Fibroblast of lung (primary cell): ENCODE measurements at regions not wholly inside any gene's neighbourhood (a gene's known extent, or its start where the extent isn't known, plus 50 kb on each side); places are given as distances from the start of the nearest gene placed in this dataset.

Source experiments
- DNase-seq, 2 donors: peaks; one replicate each; pipeline versions ENCODE4 v3.0.0 to v3.0.0-alpha.2; 2010; ENCODE audit warnings: low read depth in 2 of 2
- H2AFZ ChIP-seq: 2 replicates; pipeline ENCODE4 v1.5.1; 2012; ENCODE audit warnings: low read length, control low read depth, inconsistent platforms
- H3K27ac ChIP-seq: 2 replicates; pipeline ENCODE4 v1.5.1; 2011; ENCODE audit warnings: low read length, control low read depth; ENCODE audit not compliant: insufficient read depth
- H3K27me3 ChIP-seq: 2 replicates; pipeline ENCODE4 v1.5.1; 2011; ENCODE audit warnings: mild to moderate bottlenecking, low read length; ENCODE audit not compliant: control insufficient read depth, insufficient read depth
- H3K36me3 ChIP-seq: 2 replicates; pipeline ENCODE4 v1.5.1; 2011; ENCODE audit warnings: low read length; ENCODE audit not compliant: control insufficient read depth, insufficient read depth
- H3K4me1 ChIP-seq: 2 replicates; pipeline ENCODE4 v1.5.1; 2011; ENCODE audit warnings: low read length; ENCODE audit not compliant: control insufficient read depth, insufficient read depth; ENCODE audit errors: extremely low read depth
- H3K4me2 ChIP-seq: 2 replicates; pipeline ENCODE4 v1.5.1; 2011; ENCODE audit warnings: low read length, control low read depth; ENCODE audit not compliant: insufficient read depth; ENCODE audit errors: extremely low read depth
- H3K4me3 ChIP-seq, 4 experiments: fragments of 200-600 bp in 1 of 4; sonication (generic) in 1 of 4; replicated peaks in 1 of 4; 2 replicates each; pipeline ENCODE4 v1.5.1; 2011 to 2016; ENCODE audit warnings: low read length in 4 of 4, low read depth in 3 of 4, mild to moderate bottlenecking in 3 of 4, control low read depth in 2 of 4, inconsistent platforms in 1 of 4, mixed read lengths in 1 of 4; ENCODE audit not compliant: insufficient read depth in 1 of 4; ENCODE audit errors: control extremely low read depth in 1 of 4
- H3K79me2 ChIP-seq: 2 replicates; pipeline ENCODE4 v1.5.1; 2012; ENCODE audit warnings: mild to moderate bottlenecking, low read length, inconsistent platforms; ENCODE audit not compliant: control insufficient read depth, insufficient read depth
- H3K9ac ChIP-seq: 2 replicates; pipeline ENCODE4 v1.5.1; 2011; ENCODE audit warnings: mild to moderate bottlenecking, low read length, control low read depth; ENCODE audit not compliant: insufficient read depth
- H3K9me3 ChIP-seq: 2 replicates; pipeline ENCODE4 v1.5.1; 2012; ENCODE audit warnings: low read depth, low read length; ENCODE audit not compliant: control insufficient read depth, insufficient read depth
- H4K20me1 ChIP-seq: 2 replicates; pipeline ENCODE4 v1.5.1; 2011; ENCODE audit warnings: low read length; ENCODE audit not compliant: control insufficient read depth, insufficient read depth; ENCODE audit errors: extremely low read depth
- CTCF ChIP-seq, 2 donors: IDR thresholded peaks in 1 of 2; conservative IDR thresholded peaks in 1 of 2; 1 replicate in 1 of 2; 2 replicates in 1 of 2; pipeline ENCODE4 v1.5.1; 2011 to 2012; ENCODE audit warnings: low read length in 2 of 2, control low read depth in 1 of 2, inconsistent platforms in 1 of 2, low read depth in 1 of 2, mild to moderate bottlenecking in 1 of 2
- EZH2 ChIP-seq: IDR thresholded peaks from 2 replicates; pipeline ENCODE4 v1.5.1; 2012; ENCODE audit warnings: low read length, control low read depth, mild to moderate bottlenecking; ENCODE audit errors: missing control alignments

GRCh38 chr10:2005546-2005945 is 268.2 kb upstream of the ADARB2 start:
- no peaks in the 10 kb centered on the region for H3K27me3 ChIP-seq
- H3K9me3 ChIP-seq, result no peaks in the 10 kb centered on the region
- no peak overlapping the region for H3K9ac ChIP-seq
- H4K20me1 ChIP-seq, result no peaks in the 10 kb centered on the region
- no peaks in the 10 kb centered on the region for H3K4me1 ChIP-seq
- H3K27ac ChIP-seq, result no peak overlapping the region
- H2AFZ ChIP-seq, result no peak overlapping the region
- TF ChIP-seq CTCF (conservative IDR thresholded peaks at IDR 0.05 in 1 of 2, IDR thresholded peaks at IDR 0.05 in 1 of 2; ENCODE audit: low read depth in 1 of 2, low read length in 2 of 2) (no peak), EZH2 (no peak)
- no peaks in the 10 kb centered on the region for H3K36me3 ChIP-seq
- no peaks in the 10 kb centered on the region for H3K79me2 ChIP-seq
- H3K4me2 ChIP-seq, result no peak overlapping the region
- no peak for DNase-seq
- H3K4me3 ChIP-seq, result no peak overlapping the region

- Histone ChIP-seq H4K20me1 (no peaks in the 10 kb centered on the region), H3K4me3 (no peak overlapping the region), H3K36me3 (no peaks in the 10 kb centered on the region), H2AFZ (no peak overlapping the region), H3K27me3 (no peaks in the 10 kb centered on the region), H3K27ac (no peak overlapping the region), H3K9me3 (no peaks in the 10 kb centered on the region), H3K79me2 (no peaks in the 10 kb centered on the region), H3K9ac (no peak overlapping the region), H3K4me2 (no peak overlapping the region), H3K4me1 (no peaks in the 10 kb centered on the region)
- TF ChIP-seq CTCF (conservative IDR thresholded peaks at IDR 0.05 in 1 of 2, IDR thresholded peaks at IDR 0.05 in 1 of 2; ENCODE audit: low read depth in 1 of 2, low read length in 2 of 2) (no peak), EZH2 (no peak)
- DNase-seq, result no peak
Observed at GRCh38 chr10:1992930-1993329, 255.6 kb upstream of the ADARB2 start.

- DNase-seq, result no peak
- Histone ChIP-seq H3K4me1 (no peaks in the 10 kb centered on the region), H2AFZ (no peak overlapping the region), H3K4me3 (no peak overlapping the region), H3K27me3 (no peaks in the 10 kb centered on the region), H3K79me2 (no peaks in the 10 kb centered on the region), H4K20me1 (no peaks in the 10 kb centered on the region), H3K4me2 (no peak overlapping the region), H3K9me3 (no peaks in the 10 kb centered on the region), H3K9ac (no peak overlapping the region), H3K36me3 (no peaks in the 10 kb centered on the region), H3K27ac (no peak overlapping the region)
- no peak for TF ChIP-seq EZH2
Observed at GRCh38 chr10:1989090-1989489, 251.8 kb upstream of the ADARB2 start.

GRCh38 chr10:1981976-1982375 is 244.7 kb upstream of the ADARB2 start:
- TF ChIP-seq CTCF (conservative IDR thresholded peaks at IDR 0.05 in 1 of 2, IDR thresholded peaks at IDR 0.05 in 1 of 2; ENCODE audit: low read depth in 1 of 2, low read length in 2 of 2), result no peak
- TF ChIP-seq EZH2, result no peak

More at GRCh38 chr10:1981976-1982375, 244.7 kb upstream of the ADARB2 start:
- Histone ChIP-seq H3K9ac (no peak overlapping the region), H3K27ac (no peak overlapping the region), H3K4me2 (no peak overlapping the region), H2AFZ (no peak overlapping the region), H3K36me3 (no peaks in the 10 kb centered on the region), H3K4me3 (no peak overlapping the region), H3K4me1 (no peaks in the 10 kb centered on the region), H3K27me3 (no peaks in the 10 kb centered on the region), H4K20me1 (no peaks in the 10 kb centered on the region), H3K79me2 (no peaks in the 10 kb centered on the region), H3K9me3 (no peaks in the 10 kb centered on the region)
- no peak for DNase-seq
